ENCODE measurements at regions not wholly inside any gene's neighbourhood (a gene's known extent, or its start where the extent isn't known, plus 50 kb on each side); places are given as distances from the start of the nearest gene placed in this dataset.

DNA sequence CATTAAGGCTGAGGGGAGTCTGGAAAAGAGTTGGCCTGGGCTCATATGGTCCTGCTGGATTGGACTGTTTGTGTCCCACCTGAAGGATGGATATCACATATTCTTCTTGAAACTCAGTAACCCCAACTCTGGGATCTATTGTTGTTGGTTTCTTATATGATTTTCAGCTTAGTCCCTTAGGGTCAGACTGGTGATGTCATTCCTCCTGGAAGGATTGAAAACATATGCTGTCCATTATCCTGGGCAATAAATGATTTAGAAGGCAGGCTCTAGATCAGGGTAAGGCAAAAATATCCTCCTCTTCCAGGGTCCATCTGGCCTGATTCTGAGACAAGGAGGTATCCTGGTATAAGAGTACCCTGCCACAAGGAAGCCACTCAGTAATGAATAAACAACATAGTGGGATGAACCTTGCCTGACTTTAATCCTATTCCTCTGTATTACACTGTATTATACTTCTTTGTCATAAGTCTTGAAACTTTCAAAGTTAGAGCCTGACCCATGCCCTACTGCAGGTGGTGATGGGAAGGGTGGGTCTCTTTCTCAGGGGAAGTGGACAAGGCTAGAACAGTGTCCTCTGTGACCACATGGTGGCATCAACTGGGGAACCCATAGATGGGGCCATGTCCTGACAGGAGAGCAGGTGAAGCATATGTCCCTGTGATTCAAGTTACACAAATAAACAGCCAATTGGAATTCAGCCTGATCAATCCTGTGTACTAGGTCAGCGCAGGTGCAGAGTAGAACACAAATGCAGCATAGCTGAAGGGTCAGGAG is 454.4 kb upstream of the TRPC7 start (continued):
- TF ChIP-seq EP300 (IDR thresholded peaks at IDR 0.05; ENCODE audit: borderline replicate concordance in 1 of 2, low read depth in 1 of 2, low read length in 1 of 2): no peak
- TF ChIP-seq RFX5 (IDR thresholded peaks at IDR 0.05; ENCODE audit: low read length): no peak
- TF ChIP-seq JUND (IDR thresholded peaks at IDR 0.05): no peak
- no peak for TF ChIP-seq FOXJ3 (CRISPR knock-in tag; IDR thresholded peaks at IDR 0.05)
- TF ChIP-seq, protein P1, sequence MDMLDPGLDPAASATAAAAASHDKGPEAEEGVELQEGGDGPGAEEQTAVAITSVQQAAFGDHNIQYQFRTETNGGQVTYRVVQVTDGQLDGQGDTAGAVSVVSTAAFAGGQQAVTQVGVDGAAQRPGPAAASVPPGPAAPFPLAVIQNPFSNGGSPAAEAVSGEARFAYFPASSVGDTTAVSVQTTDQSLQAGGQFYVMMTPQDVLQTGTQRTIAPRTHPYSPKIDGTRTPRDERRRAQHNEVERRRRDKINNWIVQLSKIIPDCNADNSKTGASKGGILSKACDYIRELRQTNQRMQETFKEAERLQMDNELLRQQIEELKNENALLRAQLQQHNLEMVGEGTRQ (IDR thresholded peaks at IDR 0.05; ENCODE audit: borderline replicate concordance, low read depth, low read length): no peak
- no peak for TF ChIP-seq GABPA (IDR thresholded peaks at IDR 0.05; ENCODE audit: low read depth)
- no peak for TF ChIP-seq YY1 (IDR thresholded peaks at IDR 0.05; ENCODE audit: low read depth)
- TF ChIP-seq TEAD4 (IDR thresholded peaks at IDR 0.05; ENCODE audit: borderline replicate concordance, insufficient read depth): no peak

DNA sequence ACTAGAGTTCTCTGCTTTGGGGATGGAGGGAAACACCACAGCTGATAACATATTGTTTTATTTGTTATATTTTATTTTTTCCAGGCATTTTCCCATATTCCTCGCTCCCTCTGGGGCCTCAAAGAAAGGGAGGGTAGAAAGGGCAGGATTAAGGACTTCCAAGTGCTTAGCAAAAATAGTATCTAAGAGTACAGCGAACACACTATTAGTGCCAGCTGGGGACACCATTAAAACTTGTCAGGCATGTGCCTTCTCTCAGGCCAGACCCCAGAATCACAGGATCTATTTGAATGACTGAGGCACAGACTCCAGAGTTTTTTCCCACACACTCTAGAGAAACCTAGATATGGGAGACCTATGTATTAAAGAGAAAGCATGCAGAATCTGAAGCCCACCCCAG is 451.0 kb upstream of the TRPC7 start:
- Histone ChIP-seq H3K27ac (ENCODE audit: low read depth in 2 of 2, low read length in 1 of 2) (no peak overlapping the region), H3K4me3 (ENCODE audit: low read depth in 2 of 2, low read length in 1 of 2) (no peak overlapping the region), H3K36me3 (replicated peaks in 1 of 2; ENCODE audit: control insufficient read depth in 1 of 2, insufficient read depth in 2 of 2, low read length in 1 of 2) (no peaks in the 10 kb centered on the region), H2AFZ (ENCODE audit: low read depth) (no peak overlapping the region), H4K20me1 (ENCODE audit: insufficient read depth) (no peaks in the 10 kb centered on the region), H3K9ac (no peak overlapping the region), H3F3A (replicated peaks; ENCODE audit: insufficient read depth) (peaks cover 14% of the 10 kb centered on the region), H3K9me2 (no peaks in the 10 kb centered on the region), H3K4me2 (no peak overlapping the region), H3K9me3 (no peaks in the 10 kb centered on the region), H3K27me3 (ENCODE audit: insufficient read depth) (no peaks in the 10 kb centered on the region), H3K79me2 (ENCODE audit: insufficient read depth) (no peaks in the 10 kb centered on the region), H3K4me1 (ENCODE audit: control insufficient read depth in 1 of 2, insufficient read depth in 2 of 2, low read depth in 1 of 2, low read length in 1 of 2) (peaks cover 0 to 3% of the 10 kb centered on the region in 2 experiments; a peak in 1 of 4 replicates)
- no peak for DNase-seq
- TF ChIP-seq FOSL2 (IDR thresholded peaks at IDR 0.05; ENCODE audit: borderline replicate concordance, low read depth) (no peak), SMC3 (IDR thresholded peaks at IDR 0.05; ENCODE audit: low read depth, low read length) (no peak), JUND (IDR thresholded peaks at IDR 0.05) (no peak), GATA2 (CRISPR knock-in tag; IDR thresholded peaks at IDR 0.05) (no peak), RCOR1 (IDR thresholded peaks at IDR 0.05; ENCODE audit: low read length) (no peak), YY1 (IDR thresholded peaks at IDR 0.05; ENCODE audit: low read depth) (no peak), RFX5 (IDR thresholded peaks at IDR 0.05; ENCODE audit: low read length) (no peak), SIN3A (IDR thresholded peaks at IDR 0.05; ENCODE audit: borderline replicate concordance, low read depth, low read length) (no peak), GABPA (IDR thresholded peaks at IDR 0.05; ENCODE audit: low read depth) (no peak), RXRA (IDR thresholded peaks at IDR 0.05; ENCODE audit: borderline replicate concordance, low read depth) (no peak), RAD21 (IDR thresholded peaks at IDR 0.05; ENCODE audit: low read length) (no peak)
- TF ChIP-seq, protein P2, sequence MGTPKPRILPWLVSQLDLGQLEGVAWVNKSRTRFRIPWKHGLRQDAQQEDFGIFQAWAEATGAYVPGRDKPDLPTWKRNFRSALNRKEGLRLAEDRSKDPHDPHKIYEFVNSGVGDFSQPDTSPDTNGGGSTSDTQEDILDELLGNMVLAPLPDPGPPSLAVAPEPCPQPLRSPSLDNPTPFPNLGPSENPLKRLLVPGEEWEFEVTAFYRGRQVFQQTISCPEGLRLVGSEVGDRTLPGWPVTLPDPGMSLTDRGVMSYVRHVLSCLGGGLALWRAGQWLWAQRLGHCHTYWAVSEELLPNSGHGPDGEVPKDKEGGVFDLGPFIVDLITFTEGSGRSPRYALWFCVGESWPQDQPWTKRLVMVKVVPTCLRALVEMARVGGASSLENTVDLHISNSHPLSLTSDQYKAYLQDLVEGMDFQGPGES (IDR thresholded peaks at IDR 0.05; ENCODE audit: low read depth, low read length): no peak
- POLR2A ChIA-PET: no interaction called here
- 81% methylated on average over 2 of the region's 2 CpGs for WGBS (ENCODE audit: low lambda C conversion rate)
- CTCF ChIA-PET: no interaction called here

Measured in SK-N-SH (cell line).